IMR-90 (cell line): ENCODE measurements at regions not wholly inside any gene's neighbourhood (a gene's known extent, or its start where the extent isn't known, plus 50 kb on each side); places are given as distances from the start of the nearest gene placed in this dataset.

Experiments
- CEBPB ChIP-seq: IDR thresholded peaks from 2 replicates; pipeline ENCODE4 v1.6.1; 2012; ENCODE audit warnings: low read depth, low read length, improper control_type of control experiment
- CTCF ChIP-seq: conservative IDR thresholded peaks from 2 replicates; pipeline ENCODE4 v1.5.1; 2012; ENCODE audit warnings: mild to moderate bottlenecking, low read depth, low read length, improper control_type of control experiment
- FOS ChIP-seq: fragments of 150-350 bp; IDR thresholded peaks from 2 replicates; pipeline ENCODE4 v1.6.1; 2016; ENCODE audit warnings: low read depth, low read length
- MXI1 ChIP-seq: IDR thresholded peaks from 2 replicates; pipeline ENCODE4 v1.6.1; 2012; ENCODE audit warnings: low read depth, mild to moderate bottlenecking, low read length, moderate library complexity, borderline replicate concordance
- POLR2A ChIP-seq: IDR thresholded peaks from 2 replicates; pipeline ENCODE4 v1.6.1; 2012; ENCODE audit warnings: mild to moderate bottlenecking, low read depth, low read length
- RAD21 ChIP-seq: IDR thresholded peaks from 2 replicates; pipeline ENCODE4 v1.6.1; 2012; ENCODE audit warnings: low read length, improper control_type of control experiment
- RCOR1 ChIP-seq: IDR thresholded peaks from 2 replicates; pipeline ENCODE4 v1.6.1; 2012; ENCODE audit warnings: mild to moderate bottlenecking, low read length, improper control_type of control experiment; ENCODE audit not compliant: insufficient replicate concordance
- USF2 ChIP-seq: fragments of 150-350 bp; IDR thresholded peaks from 2 replicates; pipeline ENCODE4 v1.6.1; 2017; ENCODE audit warnings: mild to moderate bottlenecking, antibody characterized with exemption, low read length, low read depth

- TF ChIP-seq MXI1 (no peak), CTCF (no peak), RAD21 (no peak), FOS (no peak), CEBPB (no peak), RCOR1 (no peak), POLR2A (no peak), USF2 (no peak)
Observed at GRCh38 chr13:72514146-72514545, 213.3 kb downstream of the MZT1 start.
